ENCODE measurements at regions not wholly inside any gene's neighbourhood (a gene's known extent, or its start where the extent isn't known, plus 50 kb on each side); places are given as distances from the start of the nearest gene placed in this dataset.

- Histone ChIP-seq H3K36me3 (ENCODE audit: control insufficient read depth, insufficient read depth, low read length) (no peaks in the 10 kb centered on the region), H3K27me3 (replicated peaks; ENCODE audit: control insufficient read depth, insufficient read depth, low read length) (no peaks in the 10 kb centered on the region), H3K4me3 (replicated peaks; ENCODE audit: low read depth, low read length) (no peak overlapping the region)
- TF ChIP-seq CTCF (IDR thresholded peaks at IDR 0.05; ENCODE audit: insufficient read depth, low read length, poor library complexity, severe bottlenecking), result no peak
- DNase-seq (ENCODE audit: extremely low read depth, insufficient read length), result no peak
Measured at GRCh38 chr11:28461846-28462245, 353.7 kb downstream of the METTL15 start.

- no peaks in the 10 kb centered on the region for H3K36me3 ChIP-seq (ENCODE audit: control insufficient read depth, insufficient read depth, low read length)
- TF ChIP-seq CTCF (IDR thresholded peaks at IDR 0.05; ENCODE audit: insufficient read depth, low read length, poor library complexity, severe bottlenecking), result no peak
- no peak overlapping the region for H3K4me3 ChIP-seq (replicated peaks; ENCODE audit: low read depth, low read length)
- no peak for DNase-seq (ENCODE audit: extremely low read depth, insufficient read length)
- no peaks in the 10 kb centered on the region for H3K27me3 ChIP-seq (replicated peaks; ENCODE audit: control insufficient read depth, insufficient read depth, low read length)
Measured at GRCh38 chr11:28461338-28461737, 353.1 kb downstream of the METTL15 start.

GRCh38 chr11:28460348-28460747 lies 352.2 kb downstream of the METTL15 start:
- Histone ChIP-seq H3K36me3 (ENCODE audit: control insufficient read depth, insufficient read depth, low read length) (no peaks in the 10 kb centered on the region), H3K4me3 (replicated peaks; ENCODE audit: low read depth, low read length) (no peak overlapping the region), H3K27me3 (replicated peaks; ENCODE audit: control insufficient read depth, insufficient read depth, low read length) (no peaks in the 10 kb centered on the region)
- TF ChIP-seq CTCF (IDR thresholded peaks at IDR 0.05; ENCODE audit: insufficient read depth, low read length, poor library complexity, severe bottlenecking), result no peak
- no peak for DNase-seq (ENCODE audit: extremely low read depth, insufficient read length)

- Histone ChIP-seq H3K36me3 (ENCODE audit: control insufficient read depth, insufficient read depth, low read length) (no peaks in the 10 kb centered on the region), H3K4me3 (replicated peaks; ENCODE audit: low read depth, low read length) (no peak overlapping the region), H3K27me3 (replicated peaks; ENCODE audit: control insufficient read depth, insufficient read depth, low read length) (no peaks in the 10 kb centered on the region)
- no peak for TF ChIP-seq CTCF (IDR thresholded peaks at IDR 0.05; ENCODE audit: insufficient read depth, low read length, poor library complexity, severe bottlenecking)
- DNase-seq (ENCODE audit: extremely low read depth, insufficient read length), result no peak
Measured at GRCh38 chr11:28459912-28460311, 351.7 kb downstream of the METTL15 start.

- no peak for TF ChIP-seq CTCF (IDR thresholded peaks at IDR 0.05; ENCODE audit: insufficient read depth, low read length, poor library complexity, severe bottlenecking)
Measured at GRCh38 chr11:28457481-28458065, 349.4 kb downstream of the METTL15 start.

GRCh38 chr11:28448186-28448585 lies 340.0 kb downstream of the METTL15 start:
- H3K36me3 ChIP-seq (ENCODE audit: control insufficient read depth, insufficient read depth, low read length), result no peaks in the 10 kb centered on the region
- no peak for TF ChIP-seq CTCF (IDR thresholded peaks at IDR 0.05; ENCODE audit: insufficient read depth, low read length, poor library complexity, severe bottlenecking)
- no peaks in the 10 kb centered on the region for H3K27me3 ChIP-seq (replicated peaks; ENCODE audit: control insufficient read depth, insufficient read depth, low read length)
- no peak overlapping the region for H3K4me3 ChIP-seq (replicated peaks; ENCODE audit: low read depth, low read length)
- DNase-seq (ENCODE audit: extremely low read depth, insufficient read length), result no peak

More at GRCh38 chr11:28457481-28458065, 349.4 kb downstream of the METTL15 start:
- Histone ChIP-seq H3K27me3 (replicated peaks; ENCODE audit: control insufficient read depth, insufficient read depth, low read length) (no peaks in the 10 kb centered on the region), H3K4me3 (replicated peaks; ENCODE audit: low read depth, low read length) (no peak overlapping the region), H3K36me3 (ENCODE audit: control insufficient read depth, insufficient read depth, low read length) (no peaks in the 10 kb centered on the region)
- DNase-seq (ENCODE audit: extremely low read depth, insufficient read length), result no peak
